Activated CD8-positive, alpha-beta memory T cell treated with anti-CD3 and anti-CD28 coated beads, Interleukin-2, amount 50 U/mL, for 1 hour (primary cell): ENCODE measurements at regions not wholly inside any gene's neighbourhood (a gene's known extent, or its start where the extent isn't known, plus 50 kb on each side); places are given as distances from the start of the nearest gene placed in this dataset.

Experiments
- DNase-seq: peaks from one replicate; pipeline ENCODE4 v3.0.0-alpha.2; 2020; ENCODE audit errors: extremely low read depth

DNA sequence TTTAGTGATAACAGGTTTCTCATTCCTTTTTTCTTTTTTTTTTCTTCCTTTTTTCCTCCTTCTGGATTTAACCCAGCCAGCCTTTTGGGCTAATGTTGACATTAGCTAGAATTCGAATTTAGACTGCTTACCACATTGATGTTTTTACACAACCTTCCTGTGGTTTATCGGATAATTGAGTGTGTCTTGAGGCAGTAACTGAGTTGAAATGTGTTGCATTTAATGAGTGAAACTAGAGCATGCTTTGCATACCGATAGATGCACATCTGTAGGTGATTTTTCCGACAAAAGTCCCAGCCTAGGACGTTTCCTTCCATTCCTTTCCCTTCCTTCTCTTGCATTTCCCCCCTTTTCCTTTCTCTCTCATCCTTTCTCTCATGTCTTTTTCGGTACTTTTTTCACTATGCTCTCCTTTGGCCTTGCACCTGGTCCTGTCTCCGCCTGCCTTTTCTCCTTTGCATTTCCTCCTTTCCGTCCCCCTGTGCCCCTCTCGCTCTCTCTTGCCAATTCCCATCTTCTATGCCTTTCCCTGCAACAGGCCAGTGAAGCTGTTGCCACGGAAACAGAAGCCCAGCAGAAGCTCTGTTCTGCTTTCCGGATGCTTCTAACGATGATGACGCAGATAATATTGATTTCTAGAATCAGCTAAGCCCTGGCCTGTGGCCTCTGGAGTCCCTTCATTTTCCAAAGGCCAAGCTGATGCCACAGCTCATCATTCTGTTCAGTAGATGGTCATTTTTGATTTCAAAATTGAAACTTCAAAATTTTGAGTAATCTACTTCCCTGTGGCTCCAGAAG, 76.1 kb downstream of the SLC25A47 start:
- no peak for DNase-seq

DNA sequence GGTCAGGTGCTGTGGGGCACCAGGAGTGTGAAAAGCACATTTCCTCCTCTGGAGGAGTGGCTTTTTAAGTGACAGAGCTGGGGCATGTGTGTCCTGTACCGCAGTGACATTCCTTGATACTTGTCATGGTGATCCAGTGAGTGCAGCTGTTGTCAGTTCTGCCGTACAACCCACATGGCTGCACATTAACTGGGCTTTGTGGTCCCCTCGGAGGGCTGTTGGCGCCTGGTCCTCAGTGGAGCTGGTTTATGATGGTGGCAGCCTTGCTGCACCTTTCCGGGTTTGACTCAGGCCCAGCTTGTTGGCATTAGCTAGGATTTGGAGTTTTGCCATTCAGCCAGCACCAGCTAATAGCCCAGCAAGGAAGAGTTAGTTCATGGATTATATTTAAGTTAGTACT, 77.0 kb downstream of the SLC25A47 start:
- DNase-seq, result no peak

DNA sequence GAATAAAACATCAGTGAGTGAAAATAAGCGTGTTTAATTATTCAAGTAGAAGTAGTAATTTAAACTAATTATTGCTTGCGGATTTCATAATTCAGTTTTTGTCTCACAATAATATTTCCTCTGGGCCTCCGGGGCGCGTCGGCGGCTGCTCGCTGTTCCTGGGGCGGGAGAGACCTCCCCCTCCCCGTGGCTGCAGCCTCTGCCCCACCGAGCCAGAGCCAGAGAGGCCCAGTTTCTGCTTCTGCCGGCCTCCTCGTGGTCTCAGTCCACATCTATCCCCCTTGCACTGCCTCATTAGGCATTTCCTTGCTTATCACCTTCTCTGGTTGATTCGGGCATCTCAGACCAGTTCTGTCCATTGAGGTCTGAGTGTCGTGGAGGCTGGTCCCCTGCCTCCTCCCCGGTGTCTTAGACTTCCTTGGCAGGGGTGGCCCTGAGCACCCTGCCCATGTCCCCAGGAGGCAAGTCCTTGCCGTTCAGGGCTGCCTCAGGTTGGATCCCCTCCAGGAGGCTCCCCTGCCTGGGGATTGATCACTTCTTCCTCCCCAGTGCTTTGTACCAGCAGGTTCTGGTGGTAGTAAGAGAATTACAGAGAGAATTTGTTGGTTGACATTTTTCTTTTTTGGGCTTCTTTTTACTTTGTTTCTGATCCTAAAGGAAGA, 78.0 kb downstream of the SLC25A47 start:
- DNase-seq, result no peak

DNA sequence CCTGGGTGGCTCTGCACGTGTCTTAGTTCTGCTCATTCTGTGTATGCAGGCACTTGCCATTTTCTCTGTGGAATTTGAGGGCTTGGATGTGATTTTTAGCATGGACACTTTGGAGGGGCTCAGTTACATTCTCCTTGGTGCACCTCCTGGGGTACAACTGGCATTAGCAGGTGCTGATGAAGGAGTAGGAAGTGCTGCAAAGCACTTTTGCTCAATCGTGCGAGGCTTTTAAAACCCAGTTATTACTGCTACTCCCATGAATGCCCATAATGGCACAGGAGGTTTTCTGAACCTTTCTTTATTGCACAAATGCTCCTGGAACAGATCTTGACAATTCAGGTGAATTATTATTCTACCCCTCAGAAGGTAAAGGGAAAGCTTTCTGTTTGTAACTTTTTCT, 78.7 kb downstream of the SLC25A47 start:
- DNase-seq, result no peak

GRCh38 chr14:100402631-100403030, 79.5 kb downstream of the SLC25A47 start:
- DNase-seq, result no peak

DNA sequence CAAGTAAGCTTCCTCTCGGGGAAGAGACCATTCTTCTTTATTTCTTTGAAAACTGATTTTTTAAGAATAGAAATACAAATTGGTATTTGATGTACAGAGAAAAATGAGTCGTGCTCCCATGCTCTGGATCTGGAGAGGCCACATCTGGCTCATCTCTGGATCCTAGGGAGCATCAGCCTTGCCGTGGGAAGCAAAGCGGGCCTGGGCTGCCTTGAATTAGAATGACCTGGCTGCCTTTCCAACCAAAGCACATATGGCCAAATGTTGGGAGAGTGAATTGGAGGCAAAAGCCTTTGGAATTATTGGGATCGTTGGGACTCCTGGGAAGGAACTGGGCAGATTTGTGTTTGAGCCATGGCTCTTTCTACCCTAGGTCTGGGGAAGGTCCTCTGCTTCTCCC, 80.0 kb downstream of the SLC25A47 start:
- no peak for DNase-seq

DNA sequence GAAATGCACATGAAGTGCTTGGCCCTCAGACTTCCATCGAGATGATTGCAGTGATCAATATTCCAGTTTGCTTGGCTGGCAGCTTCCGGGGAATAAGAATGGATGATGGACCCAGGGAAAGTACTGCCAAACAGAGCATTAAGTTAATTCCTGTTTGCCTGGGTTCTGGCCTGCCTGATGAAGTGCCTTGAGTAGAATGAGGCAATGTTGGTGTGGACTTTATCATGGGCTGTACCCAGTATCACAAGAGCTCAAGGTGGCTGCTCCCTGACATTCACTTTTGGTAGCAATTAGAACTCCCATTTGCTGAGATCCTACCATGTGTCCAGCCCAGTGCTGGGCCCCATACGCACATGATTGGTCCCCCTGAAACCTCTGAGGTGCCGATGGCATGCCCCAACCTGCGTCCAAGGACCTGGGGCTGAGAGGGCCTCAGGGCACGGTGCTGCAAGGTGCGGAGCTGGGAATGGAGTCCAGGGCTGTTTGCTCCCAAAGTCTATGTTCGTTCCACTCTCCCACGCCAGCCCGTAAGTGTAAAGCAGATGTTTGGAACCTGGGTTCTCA, 80.7 kb downstream of the SLC25A47 start:
- no peak for DNase-seq

- no peak for DNase-seq
Observed at GRCh38 chr14:100404419-100404818, 81.3 kb downstream of the SLC25A47 start.

- DNase-seq, result no peak
Observed at GRCh38 chr14:100405760-100406455, 82.8 kb downstream of the SLC25A47 start.

GRCh38 chr14:100406505-100407131, 83.5 kb downstream of the SLC25A47 start:
- no peak for DNase-seq

DNA sequence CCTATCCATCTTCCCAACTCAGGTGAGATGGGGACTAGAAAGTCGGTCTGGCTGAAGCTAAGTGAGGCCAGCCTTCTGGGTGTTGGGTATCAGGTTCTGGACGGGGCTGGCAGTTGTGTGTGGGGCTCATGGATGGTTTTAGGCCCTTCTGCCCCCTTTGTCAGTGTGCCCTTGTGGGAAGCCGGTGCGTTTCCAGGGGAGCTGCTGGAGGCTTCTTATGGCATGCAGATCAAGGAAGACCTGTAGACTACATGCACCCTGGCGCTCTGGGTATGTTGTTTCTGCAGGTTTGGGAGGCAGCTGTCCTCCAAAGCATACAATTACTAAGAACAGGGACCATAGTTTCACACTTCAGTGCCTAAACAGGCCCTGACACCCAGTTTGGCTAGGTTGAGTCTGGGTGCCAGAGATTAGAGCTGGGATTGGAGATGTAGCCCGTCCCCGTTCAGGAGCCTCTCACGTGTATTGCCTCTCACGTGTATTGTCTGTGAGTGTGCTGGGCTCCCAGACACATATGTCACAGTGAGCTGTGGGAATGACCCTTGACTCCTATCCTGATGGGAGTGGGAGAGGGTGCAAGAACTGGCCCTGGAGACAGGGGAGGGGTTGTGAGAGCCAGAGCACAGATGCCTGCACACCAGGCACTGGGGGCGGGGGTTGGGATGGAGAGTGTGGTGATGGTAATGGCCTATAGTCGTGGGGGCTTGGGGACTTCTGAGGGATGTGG, 84.4 kb downstream of the SLC25A47 start:
- no peak for DNase-seq

- DNase-seq, result no peak
Observed at GRCh38 chr14:100408350-100409002, 85.3 kb downstream of the SLC25A47 start.

- no peak for DNase-seq
Observed at GRCh38 chr14:100409003-100409360, 85.8 kb downstream of the SLC25A47 start.

- no peak for DNase-seq
Observed at GRCh38 chr14:100409651-100410050, 86.5 kb downstream of the SLC25A47 start.

DNA sequence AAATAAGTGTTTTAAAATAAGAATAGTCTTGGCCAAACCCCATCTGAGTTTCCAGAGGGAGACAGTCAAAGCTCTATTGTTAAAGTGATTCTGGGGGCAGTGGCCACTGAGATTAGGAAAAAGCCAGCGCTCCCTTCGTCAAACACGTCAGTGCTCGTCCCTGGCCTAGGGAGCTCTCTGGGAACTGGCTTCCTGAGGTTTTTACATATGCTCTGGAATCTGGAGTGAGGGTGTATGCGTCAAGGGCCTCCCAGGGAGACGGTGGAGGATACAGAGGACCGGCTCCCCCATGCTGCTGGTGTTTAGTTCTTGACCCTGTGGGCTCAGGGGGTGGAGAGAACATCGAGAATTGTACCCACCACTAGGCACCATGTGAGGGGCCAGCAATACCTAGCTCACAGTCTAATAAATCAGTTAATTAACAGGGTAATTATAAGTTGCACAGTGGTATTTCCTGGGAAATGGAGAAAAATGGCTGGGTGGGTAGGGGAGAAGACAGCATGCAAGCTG, 87.0 kb downstream of the SLC25A47 start:
- no peak for DNase-seq

- no peak for DNase-seq
Observed at GRCh38 chr14:100413699-100414098, 90.6 kb downstream of the SLC25A47 start.

DNA sequence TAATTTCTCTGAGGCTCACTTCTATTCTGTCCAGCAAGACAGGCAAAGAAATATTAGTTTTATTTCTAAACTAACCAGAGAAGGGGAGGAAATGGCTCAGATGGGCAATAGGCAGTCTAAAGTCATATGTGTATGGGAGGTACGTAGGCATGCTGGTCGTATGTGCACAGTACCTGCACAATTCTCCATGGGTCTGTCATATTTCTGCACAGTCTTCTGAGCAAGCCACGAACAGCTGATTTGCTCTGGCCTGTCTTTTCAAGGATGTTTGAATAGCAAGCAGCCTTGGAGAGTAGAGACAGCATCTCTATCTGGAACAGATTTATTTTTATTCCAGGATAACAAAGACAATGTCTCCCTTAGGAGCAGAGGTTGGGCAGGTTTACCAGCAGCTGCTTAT, 92.1 kb downstream of the SLC25A47 start:
- no peak for DNase-seq

- no peak for DNase-seq
Observed at GRCh38 chr14:100416081-100416680, 93.0 kb downstream of the SLC25A47 start.

GRCh38 chr14:100416921-100417860, 94.1 kb downstream of the SLC25A47 start:
- DNase-seq, result no peak
